HEK293 (cell line): ENCODE measurements at regions not wholly inside any gene's neighbourhood (a gene's known extent, or its start where the extent isn't known, plus 50 kb on each side); places are given as distances from the start of the nearest gene placed in this dataset.
"Not testable (repeated sequence)": the region's sequence is repeated elsewhere in the genome, so short reads cannot be mapped to it uniquely, and the experiment has no call there.

Experiments used
- CTCF ChIA-PET: fragments of 350-600 bp; formaldehyde crosslinking; extraction: SDS; loops from one replicate; lab custom pipeline; 2021; ENCODE audit warnings: antibody characterized with exemption; lab: Yijun Ruan, JAX
- POLR2A ChIA-PET: fragments of 300-600 bp; formaldehyde crosslinking; extraction: SDS; loops from one replicate; lab custom pipeline; 2020; ENCODE audit warnings: antibody characterized with exemption, inconsistent platforms; lab: Yijun Ruan, JAX
- H3K27ac ChIP-seq: fragments of 200-500 bp; sonication (Bioruptor generic); 2 replicates; pipeline ENCODE4 v1.5.1; 2014; ENCODE audit warnings: low read depth, low read length, control low read depth, inconsistent platforms; ENCODE audit errors: extremely low read depth
- H3K36me3 ChIP-seq, 2 experiments: fragments of 200-500 bp in 1 of 2; sonication (Bioruptor generic) in 1 of 2; 1 replicate in 1 of 2; 2 replicates in 1 of 2; pipeline ENCODE4 v1.5.1; 2014 to 2017; ENCODE audit warnings: inconsistent platforms in 2 of 2, low read length in 2 of 2; ENCODE audit not compliant: control insufficient read depth in 2 of 2, insufficient read depth in 1 of 2
- H3K4me1 ChIP-seq: fragments of 200-500 bp; sonication (Bioruptor generic); 2 replicates; pipeline ENCODE4 v1.5.1; 2014; ENCODE audit warnings: mild to moderate bottlenecking, low read length, inconsistent platforms; ENCODE audit not compliant: control insufficient read depth, insufficient read depth
- H3K4me3 ChIP-seq: 2 replicates; pipeline ENCODE4 v1.5.1; 2011; ENCODE audit warnings: low read depth, mild to moderate bottlenecking, control low read depth, low read length, moderate library complexity
- H3K9me3 ChIP-seq: fragments of 200-500 bp; sonication (Bioruptor generic); 2 replicates; pipeline ENCODE4 v1.5.1; 2014; ENCODE audit warnings: low read depth, low read length, inconsistent platforms; ENCODE audit not compliant: control insufficient read depth, insufficient read depth
- BCL11B ChIP-seq: fragments of 450-650 bp; formaldehyde crosslinking; IDR thresholded peaks from 2 replicates; pipeline ENCODE4 v1.5.1; 2016; ENCODE audit warnings: low read depth, missing biosample characterization, missing genetic modification characterization
- EGR2 ChIP-seq: fragments of 450-650 bp; formaldehyde crosslinking; IDR thresholded peaks from 2 replicates; pipeline ENCODE4 v1.5.1; 2016; ENCODE audit warnings: low read depth, missing biosample characterization, missing genetic modification characterization
- GLI2 ChIP-seq: fragments of 450-650 bp; formaldehyde crosslinking; IDR thresholded peaks from 2 replicates; pipeline ENCODE4; 2017; ENCODE audit warnings: missing biosample characterization, missing genetic modification characterization, low read depth, borderline replicate concordance
- KLF16 ChIP-seq: fragments of 450-650 bp; formaldehyde crosslinking; IDR thresholded peaks from 2 replicates; pipeline ENCODE4 v1.5.1; 2017; ENCODE audit warnings: missing biosample characterization, missing genetic modification characterization
- KLF8 ChIP-seq: fragments of 450-650 bp; formaldehyde crosslinking; IDR thresholded peaks from 2 replicates; pipeline ENCODE4 v1.5.1; 2016; ENCODE audit warnings: missing biosample characterization, missing genetic modification characterization
- KLF9 ChIP-seq: fragments of 450-650 bp; formaldehyde crosslinking; IDR thresholded peaks from 2 replicates; pipeline ENCODE4 v1.5.1; 2016; ENCODE audit warnings: missing biosample characterization, missing genetic modification characterization, low read depth
- MZF1 ChIP-seq: fragments of 450-650 bp; formaldehyde crosslinking; IDR thresholded peaks from 2 replicates; pipeline ENCODE4 v1.5.1; 2017; ENCODE audit warnings: missing biosample characterization, missing genetic modification characterization, borderline replicate concordance
- SCRT1 ChIP-seq: fragments of 450-650 bp; formaldehyde crosslinking; IDR thresholded peaks from 2 replicates; pipeline ENCODE4 v1.5.1; 2016; ENCODE audit warnings: missing biosample characterization, missing genetic modification characterization, borderline replicate concordance
- SETDB1 ChIP-seq: IDR thresholded peaks from one replicate; pipeline ENCODE4 v1.6.1; 2017; ENCODE audit warnings: mild to moderate bottlenecking, low read length, moderate library complexity, mixed read lengths; ENCODE audit not compliant: insufficient read length
- SP7 ChIP-seq: fragments of 450-650 bp; formaldehyde crosslinking; IDR thresholded peaks from 2 replicates; pipeline ENCODE4 v1.5.1; 2016; ENCODE audit warnings: missing biosample characterization, missing genetic modification characterization
- ZFHX2 ChIP-seq: fragments of 450-650 bp; formaldehyde crosslinking; conservative IDR thresholded peaks from 2 replicates; pipeline ENCODE4 v1.5.1; 2016; ENCODE audit warnings: missing biosample characterization, missing genetic modification characterization
- ZNF133 ChIP-seq: fragments of 450-650 bp; formaldehyde crosslinking; IDR thresholded peaks from 2 replicates; pipeline ENCODE4 v1.5.1; 2016; ENCODE audit warnings: missing biosample characterization, missing genetic modification characterization
- ZNF155 ChIP-seq: fragments of 450-650 bp; formaldehyde crosslinking; IDR thresholded peaks from 2 replicates; pipeline ENCODE4 v1.5.1; 2016; ENCODE audit warnings: missing biosample characterization, missing genetic modification characterization
- ZNF248 ChIP-seq: fragments of 450-650 bp; formaldehyde crosslinking; IDR thresholded peaks from 2 replicates; pipeline ENCODE4 v1.5.1; 2017; ENCODE audit warnings: missing biosample characterization, missing genetic modification characterization
- ZNF274 ChIP-seq, 2 experiments: fragments of 200-500 bp in 1 of 2; fragments of 450-650 bp in 1 of 2; sonication (Bioruptor generic) in 1 of 2; formaldehyde crosslinking in 1 of 2; IDR thresholded peaks; 2 replicates each; pipeline versions ENCODE4 v1.5.1 to v1.6.1; 2014 to 2016; ENCODE audit warnings: borderline replicate concordance in 1 of 2, inconsistent platforms in 1 of 2, low read length in 1 of 2, missing biosample characterization in 1 of 2, missing genetic modification characterization in 1 of 2
- ZNF292 ChIP-seq: fragments of 450-650 bp; formaldehyde crosslinking; IDR thresholded peaks from 2 replicates; pipeline ENCODE4 v1.5.1; 2016; ENCODE audit warnings: low read depth, missing biosample characterization, missing genetic modification characterization, borderline replicate concordance
- ZNF350 ChIP-seq: fragments of 450-650 bp; formaldehyde crosslinking; IDR thresholded peaks from 2 replicates; pipeline ENCODE4 v1.5.0; 2017; ENCODE audit warnings: missing biosample characterization, mild to moderate bottlenecking, missing genetic modification characterization
- ZNF473 ChIP-seq: fragments of 450-650 bp; formaldehyde crosslinking; IDR thresholded peaks from 2 replicates; pipeline ENCODE4 v1.5.1; 2017; ENCODE audit warnings: missing biosample characterization, missing genetic modification characterization
- ZNF48 ChIP-seq: fragments of 450-650 bp; formaldehyde crosslinking; IDR thresholded peaks from 2 replicates; pipeline ENCODE4 v1.5.1; 2016; ENCODE audit warnings: missing biosample characterization, missing genetic modification characterization
- ZNF514 ChIP-seq: fragments of 450-650 bp; formaldehyde crosslinking; IDR thresholded peaks from 2 replicates; pipeline ENCODE4 v1.5.1; 2016; ENCODE audit warnings: missing biosample characterization, missing genetic modification characterization
- ZNF529 ChIP-seq: fragments of 450-650 bp; formaldehyde crosslinking; IDR thresholded peaks from 2 replicates; pipeline ENCODE4 v1.5.1; 2017; ENCODE audit warnings: missing genetic modification characterization, missing biosample characterization; ENCODE audit not compliant: insufficient replicate concordance
- ZNF610 ChIP-seq: fragments of 450-650 bp; formaldehyde crosslinking; IDR thresholded peaks from 2 replicates; pipeline ENCODE4 v1.5.1; 2016; ENCODE audit warnings: missing biosample characterization, missing genetic modification characterization, borderline replicate concordance
- ZNF624 ChIP-seq: fragments of 450-650 bp; formaldehyde crosslinking; IDR thresholded peaks from 2 replicates; pipeline ENCODE4 v1.5.1; 2017; ENCODE audit warnings: missing biosample characterization, missing genetic modification characterization
- ZNF654 ChIP-seq: fragments of 450-650 bp; formaldehyde crosslinking; IDR thresholded peaks from 2 replicates; pipeline ENCODE4 v1.5.1; 2016; ENCODE audit warnings: low read depth, missing biosample characterization, missing genetic modification characterization
- ZNF768 ChIP-seq: fragments of 450-650 bp; formaldehyde crosslinking; IDR thresholded peaks from 2 replicates; pipeline ENCODE4 v1.5.1; 2018; ENCODE audit warnings: missing biosample characterization, mild to moderate bottlenecking, missing genetic modification characterization

DNA sequence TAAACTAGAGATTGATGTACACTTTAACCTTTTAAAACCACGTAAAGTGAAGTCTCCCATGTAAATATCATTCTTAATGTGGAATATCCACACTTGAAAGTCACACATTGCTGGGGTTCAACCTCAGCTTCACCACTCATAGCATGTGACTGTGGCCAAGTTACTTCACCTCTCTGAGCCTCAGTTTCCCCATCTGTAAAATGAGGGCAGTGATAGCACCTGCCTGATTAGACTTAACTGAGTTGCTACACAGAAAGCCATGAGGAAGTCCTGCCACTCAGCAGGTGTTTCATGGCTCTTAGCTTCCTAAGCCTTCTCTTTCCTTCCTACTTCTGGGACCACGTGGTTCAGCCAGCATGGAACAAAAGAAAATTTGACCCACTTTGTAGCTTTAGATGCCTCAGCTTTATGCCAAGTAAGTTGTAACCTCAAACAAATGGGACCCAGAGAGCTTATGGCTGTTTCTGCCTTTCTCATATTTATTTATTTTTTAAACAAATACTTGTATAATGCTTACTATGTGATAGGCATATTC lies 277.3 kb upstream of the KLF3 start:
- CTCF ChIA-PET = interaction anchor here (1.1 kb wide), 1 partner anchor 67 kb away, joined by 3 read pairs; no protein-coding TSS in a partner anchor
- Histone ChIP-seq H3K27ac (no peak overlapping the region), H3K36me3 (no peaks in the 10 kb centered on the region), H3K4me1 (0 out of 2 replicates have a peak, but pooled peaks cover 3% of the 10 kb centered on the region), H3K9me3 (no peaks in the 10 kb centered on the region)
- TF ChIP-seq ZNF133 (tag by site-specific recombination) = no peak
- no peak for TF ChIP-seq ZNF350
- no peak for TF ChIP-seq ZNF155 (tag by site-specific recombination)
- no peak for TF ChIP-seq ZNF529 (tag by site-specific recombination)
- no peak for TF ChIP-seq ZNF768 (tag by site-specific recombination)
- TF ChIP-seq, all 188 proteins: peak for 0
- H3K4me3 ChIP-seq = no peak overlapping the region
- POLR2A ChIA-PET = no interaction called here

- 0 out of 2 replicates have a peak, but pooled peaks cover 3% of the 10 kb centered on the region for H3K4me1 ChIP-seq
- CTCF ChIA-PET = interaction anchor here (1.1 kb wide), 1 partner anchor 68 kb away, joined by 3 read pairs; no protein-coding TSS in a partner anchor
- TF ChIP-seq ZNF654 (tag by site-specific recombination) (no peak), ZFHX2 (tag by site-specific recombination) (peak; percentile 23; the same call in 1 of the 2 replicates), EGR2 (0 out of 2 replicates have a peak, but pooled peaks have one; percentile 13)
- POLR2A ChIA-PET = no interaction called here
- H3K36me3 ChIP-seq = no peaks in the 10 kb centered on the region
- H3K27ac ChIP-seq = no peak overlapping the region
- H3K4me3 ChIP-seq = no peak overlapping the region
- no peaks in the 10 kb centered on the region for H3K9me3 ChIP-seq
These were observed 276.7 kb upstream of the KLF3 start for GRCh38 chr4:38387348-38387747.

DNA sequence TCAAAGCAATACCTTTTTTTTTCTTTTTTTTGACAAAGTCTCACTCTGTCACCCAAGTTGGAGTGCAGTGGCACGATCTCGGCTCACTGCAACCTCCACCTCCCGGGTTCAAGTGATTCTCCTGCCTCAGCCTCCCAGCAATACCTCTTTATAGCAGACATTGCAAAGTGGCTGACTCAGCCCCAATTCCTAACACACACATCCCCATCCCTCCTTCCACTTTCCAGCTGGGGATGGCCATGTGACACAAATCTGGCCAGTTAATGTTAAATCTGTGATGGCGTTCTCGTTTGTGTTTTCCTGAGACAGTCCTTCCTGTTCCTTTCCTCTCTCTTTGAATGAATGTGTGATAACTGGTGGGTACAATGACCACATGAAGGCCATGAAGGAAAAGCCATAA lies 276.2 kb upstream of the KLF3 start:
- H3K9me3 ChIP-seq = no peaks in the 10 kb centered on the region
- ChIA-PET POLR2A (no interaction called here), CTCF (interaction anchor here (1.1 kb wide), 1 partner anchor 68 kb away, joined by 3 read pairs; no protein-coding TSS in a partner anchor)
- H3K27ac ChIP-seq = no peak overlapping the region
- 0 out of 2 replicates have a peak, but pooled peaks cover 3% of the 10 kb centered on the region for H3K4me1 ChIP-seq
- TF ChIP-seq ZNF610 = no peak
- 0 out of 2 replicates have a peak, but pooled peaks have one; percentile 7 for TF ChIP-seq MZF1
- H3K36me3 ChIP-seq = no peaks in the 10 kb centered on the region
- H3K4me3 ChIP-seq = no peak overlapping the region

DNA sequence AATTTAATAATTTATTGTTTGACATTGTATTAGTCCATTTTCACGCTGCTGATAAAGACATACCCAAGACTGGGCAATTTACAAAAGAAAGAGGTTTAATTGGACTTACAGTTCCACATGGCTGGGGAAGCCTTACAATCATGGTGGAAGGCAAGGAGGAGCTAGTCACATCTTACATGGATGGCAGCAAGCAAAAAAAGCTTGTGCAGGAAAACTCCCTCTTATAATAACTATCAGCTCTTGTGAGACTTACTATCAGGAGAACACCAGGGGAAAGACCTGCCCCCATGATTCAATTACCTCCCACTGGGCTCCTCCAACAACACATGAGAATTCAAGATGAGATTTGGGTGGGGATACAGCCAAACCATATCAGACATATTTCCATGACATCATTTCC lies 275.1 kb upstream of the KLF3 start:
- POLR2A ChIA-PET, CTCF ChIA-PET: not testable (repeated sequence)

DNA sequence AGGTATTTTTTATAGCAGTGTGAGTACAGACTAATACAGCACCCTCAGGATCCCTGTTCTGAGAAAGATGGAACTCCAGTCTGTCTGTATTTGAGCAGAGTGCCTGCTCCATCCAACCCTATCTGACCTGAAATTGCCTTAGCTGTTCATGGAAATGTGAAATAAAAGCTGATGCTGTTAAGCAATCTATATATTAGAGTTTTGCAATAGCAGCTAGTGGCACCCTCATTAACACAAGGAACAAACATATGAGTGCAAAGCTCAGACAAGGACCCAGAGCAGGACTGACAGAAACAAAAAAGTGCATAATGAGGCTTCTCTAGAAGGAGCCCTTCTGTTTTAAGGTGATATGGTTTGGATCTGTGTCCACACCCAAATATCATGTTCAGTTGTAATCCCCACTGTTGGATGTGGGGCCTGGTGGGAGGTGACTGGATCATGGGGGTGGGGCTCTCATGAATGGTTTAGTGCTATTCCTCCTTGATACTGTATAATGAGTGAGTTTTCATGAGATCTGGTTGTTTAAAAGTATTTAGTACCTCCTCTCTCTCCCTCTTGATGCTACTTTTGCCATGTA lies 272.9 kb upstream of the KLF3 start:
- Histone ChIP-seq H3K27ac (no peak overlapping the region), H3K36me3 (no peaks in the 10 kb centered on the region), H3K4me1 (no peaks in the 10 kb centered on the region), H3K4me3 (no peak overlapping the region), H3K9me3 (no peaks in the 10 kb centered on the region)
- CTCF ChIA-PET = no interaction called here
- POLR2A ChIA-PET = no interaction called here
- TF ChIP-seq ZNF624 (tag by site-specific recombination) = no peak
- no peak for TF ChIP-seq BCL11B (tag by site-specific recombination)
- no peak for TF ChIP-seq GLI2 (tag by site-specific recombination)
- no peak for TF ChIP-seq KLF16
- no peak for TF ChIP-seq KLF8 (tag by site-specific recombination)
- TF ChIP-seq ZNF248 (tag by site-specific recombination) = no peak
- TF ChIP-seq ZNF274 (IDR thresholded peaks at IDR 0.05; ENCODE audit: low read length) = no peak
- no peak for TF ChIP-seq ZNF274 (tag by site-specific recombination; IDR thresholded peaks at IDR 0.05; ENCODE audit: borderline replicate concordance)
- TF ChIP-seq ZNF654 (tag by site-specific recombination) = no peak
- no peak for TF ChIP-seq ZNF473
- TF ChIP-seq SCRT1 (tag by site-specific recombination) = no peak
- no peak for TF ChIP-seq KLF9 (tag by site-specific recombination)
- no peak for TF ChIP-seq SP7 (tag by site-specific recombination)
- no peak for TF ChIP-seq ZNF292 (tag by site-specific recombination)
- no peak for TF ChIP-seq ZNF514 (tag by site-specific recombination)
- TF ChIP-seq ZNF48 (tag by site-specific recombination) = no peak

More for the DNA sequence above, 275.1 kb upstream of the KLF3 start:
- not testable (repeated sequence) for H3K27ac ChIP-seq, H3K36me3 ChIP-seq, H3K4me1 ChIP-seq, H3K4me3 ChIP-seq, H3K9me3 ChIP-seq
- peak; percentile 59 for TF ChIP-seq SETDB1
